NCI-H146 treated with DMSO at 0.1 percent for 48 hours (cell line): ENCODE measurements at regions not wholly inside any gene's neighbourhood (a gene's known extent, or its start where the extent isn't known, plus 50 kb on each side); places are given as distances from the start of the nearest gene placed in this dataset.

Experiments
- DNase-seq: peaks from one replicate; lab custom pipeline; 2025; ENCODE audit not compliant: unreplicated experiment; lab: John Stamatoyannopoulos, UW

DNA sequence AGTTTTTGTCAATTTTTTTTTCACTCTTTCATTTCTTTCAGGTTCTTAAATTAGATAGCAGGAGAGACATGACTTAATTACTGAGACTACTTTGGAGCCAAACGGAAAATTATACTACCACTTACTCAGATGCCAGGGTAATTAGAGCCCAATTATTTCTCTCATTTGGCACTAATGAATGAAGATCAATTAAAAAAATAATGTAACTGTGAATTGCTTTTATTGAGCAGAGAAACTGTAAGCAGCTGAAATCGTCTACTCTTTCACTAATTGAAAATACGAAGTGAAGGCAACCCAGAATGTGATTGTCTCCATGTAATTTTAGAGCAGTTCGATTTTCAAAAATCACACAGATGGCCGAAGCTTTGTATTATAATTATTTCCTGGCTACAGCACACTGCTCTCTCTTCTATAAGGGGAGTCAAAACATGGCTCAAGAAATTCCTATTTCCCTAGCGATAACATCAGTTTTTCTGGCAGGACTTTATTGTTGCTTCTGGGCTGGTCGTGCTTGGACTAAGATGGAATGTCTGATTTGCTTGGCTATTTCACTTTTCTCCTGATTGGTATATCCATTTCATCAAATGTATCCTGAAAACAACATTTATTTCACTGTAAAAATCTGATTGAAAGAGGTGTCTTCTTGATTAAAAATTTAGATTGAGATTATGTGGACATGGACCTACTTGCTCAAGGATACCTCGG lies 55.8 kb upstream of the PDZRN3 start:
- DNase-seq = no peak

DNA sequence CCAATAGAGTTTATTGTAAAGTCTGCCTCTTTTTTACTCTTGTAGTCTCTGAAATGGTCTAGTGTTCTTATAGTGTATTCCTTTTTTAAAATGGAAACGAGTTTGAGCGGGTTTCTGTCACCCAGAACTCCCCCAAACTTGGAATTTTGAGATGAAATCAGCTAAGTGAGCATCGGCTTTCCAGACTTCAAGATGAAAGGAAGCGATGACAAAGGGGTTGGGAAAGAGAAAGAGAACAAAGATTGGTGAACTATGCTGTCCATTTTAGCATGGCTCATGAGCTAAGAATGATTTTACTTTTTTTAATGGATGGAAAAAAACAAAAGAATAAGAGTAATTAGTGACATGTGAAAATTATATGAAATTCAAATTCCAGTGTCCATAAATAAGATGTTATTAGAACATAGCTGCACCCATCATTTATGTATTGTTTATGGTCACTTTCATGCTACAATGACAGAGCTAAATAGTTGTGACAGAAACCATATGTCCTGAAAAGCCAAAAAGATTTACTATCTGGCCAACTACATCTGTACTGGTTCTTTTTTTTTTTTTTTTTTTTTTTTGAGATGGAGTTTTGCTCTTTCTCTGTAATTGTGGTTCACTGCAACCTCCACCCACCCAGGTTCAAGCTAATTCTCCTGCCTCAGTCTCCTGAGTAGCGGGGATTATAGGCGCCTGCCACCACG lies 52.7 kb upstream of the PDZRN3 start:
- DNase-seq = no peak
